ENCODE measurements at regions not wholly inside any gene's neighbourhood (a gene's known extent, or its start where the extent isn't known, plus 50 kb on each side); places are given as distances from the start of the nearest gene placed in this dataset.

- H3K4ac ChIP-seq (ENCODE audit: low read length), result no peak overlapping the region
- no peak overlapping the region for H3K23ac ChIP-seq (ENCODE audit: low read depth, low read length, poor library complexity)
- H2BK5ac ChIP-seq (ENCODE audit: low read length), result no peak overlapping the region
- H3K4me2 ChIP-seq (ENCODE audit: insufficient read depth, low read length, poor library complexity, severe bottlenecking), result no peak overlapping the region
- H3K9ac ChIP-seq (ENCODE audit: low read depth, low read length, poor library complexity), result no peak overlapping the region
- no peak overlapping the region for H3K4me3 ChIP-seq (ENCODE audit: low read length in 2 of 2)
- WGBS, 2 donors (ENCODE audit: extremely low coverage in 2 of 2, insufficient read length in 2 of 2, insufficient replicate concordance in 1 of 2), result no CpG with 5 or more reads among the region's 2 CpGs
- no peaks in the 10 kb centered on the region for H3K9me3 ChIP-seq (replicated peaks in 1 of 2; ENCODE audit: control insufficient read depth in 2 of 2, insufficient read depth in 1 of 2, low read depth in 1 of 2, low read length in 2 of 2)
- no peak overlapping the region for H2AK5ac ChIP-seq (ENCODE audit: low read depth, low read length)
- no peak overlapping the region for H2BK15ac ChIP-seq (ENCODE audit: low read length)
- DNase-seq (ENCODE audit: low spot score), result no peak
- no peaks in the 10 kb centered on the region for H3K4me1 ChIP-seq (ENCODE audit: control insufficient read depth in 2 of 2, insufficient read depth in 1 of 2, low read depth in 1 of 2, low read length in 2 of 2)
- no peak overlapping the region for H3K18ac ChIP-seq (ENCODE audit: low read length)
- H4K91ac ChIP-seq (ENCODE audit: low read depth, low read length, poor library complexity), result no peak overlapping the region
- no peak overlapping the region for H3K27ac ChIP-seq (replicated peaks; ENCODE audit: low read length)
- no peak overlapping the region for H3K14ac ChIP-seq (ENCODE audit: low read length)
- H3K36me3 ChIP-seq (replicated peaks in 1 of 2; ENCODE audit: control insufficient read depth in 2 of 2, insufficient read depth in 2 of 2, low read length in 2 of 2), result no peaks in the 10 kb centered on the region
- H2BK120ac ChIP-seq (ENCODE audit: low read depth, low read length), result no peak overlapping the region
- H4K8ac ChIP-seq (ENCODE audit: low read depth, low read length), result no peak overlapping the region
- H2AFZ ChIP-seq (ENCODE audit: low read length), result no peak overlapping the region
- H3K79me1 ChIP-seq (ENCODE audit: low read depth, low read length), result no peaks in the 10 kb centered on the region
- H2BK12ac ChIP-seq (ENCODE audit: low read length), result no peak overlapping the region
- no peaks in the 10 kb centered on the region for H3K27me3 ChIP-seq (ENCODE audit: control insufficient read depth in 3 of 3, insufficient read depth in 3 of 3, low read depth in 1 of 3, low read length in 3 of 3)
Observed at GRCh38 chr1:55694310-55694801, 479.2 kb upstream of the USP24 start.

GRCh38 chr1:55692726-55693125 lies 477.6 kb upstream of the USP24 start:
- Histone ChIP-seq H3K4me2 (ENCODE audit: insufficient read depth, low read length, poor library complexity, severe bottlenecking) (no peak overlapping the region), H3K4ac (ENCODE audit: low read length) (no peak overlapping the region), H4K91ac (ENCODE audit: low read depth, low read length, poor library complexity) (no peak overlapping the region), H3K27me3 (ENCODE audit: control insufficient read depth in 3 of 3, insufficient read depth in 3 of 3, low read depth in 1 of 3, low read length in 3 of 3) (no peaks in the 10 kb centered on the region), H3K9ac (ENCODE audit: low read depth, low read length, poor library complexity) (no peak overlapping the region), H3K18ac (ENCODE audit: low read length) (no peak overlapping the region), H3K14ac (ENCODE audit: low read length) (no peak overlapping the region), H3K36me3 (replicated peaks in 1 of 2; ENCODE audit: control insufficient read depth in 2 of 2, insufficient read depth in 2 of 2, low read length in 2 of 2) (no peaks in the 10 kb centered on the region), H3K27ac (replicated peaks; ENCODE audit: low read length) (no peak overlapping the region), H3K4me1 (ENCODE audit: control insufficient read depth in 2 of 2, insufficient read depth in 1 of 2, low read depth in 1 of 2, low read length in 2 of 2) (no peaks in the 10 kb centered on the region), H3K79me1 (ENCODE audit: low read depth, low read length) (no peaks in the 10 kb centered on the region), H3K23ac (ENCODE audit: low read depth, low read length, poor library complexity) (no peak overlapping the region), H2AFZ (ENCODE audit: low read length) (no peak overlapping the region), H2BK5ac (ENCODE audit: low read length) (no peak overlapping the region), H2AK5ac (ENCODE audit: low read depth, low read length) (no peak overlapping the region), H2BK15ac (ENCODE audit: low read length) (no peak overlapping the region), H2BK120ac (ENCODE audit: low read depth, low read length) (no peak overlapping the region), H3K4me3 (ENCODE audit: low read length in 2 of 2) (no peak overlapping the region), H4K8ac (ENCODE audit: low read depth, low read length) (no peak overlapping the region), H2BK12ac (ENCODE audit: low read length) (no peak overlapping the region), H3K9me3 (replicated peaks in 1 of 2; ENCODE audit: control insufficient read depth in 2 of 2, insufficient read depth in 1 of 2, low read depth in 1 of 2, low read length in 2 of 2) (no peaks in the 10 kb centered on the region)
- DNase-seq (ENCODE audit: low spot score), result no peak
- WGBS, 2 donors (ENCODE audit: extremely low coverage in 2 of 2, insufficient read length in 2 of 2, insufficient replicate concordance in 1 of 2), result no CpG with 5 or more reads among the region's 1 CpG

- Histone ChIP-seq H2BK5ac (ENCODE audit: low read length) (no peak overlapping the region), H3K4me2 (ENCODE audit: insufficient read depth, low read length, poor library complexity, severe bottlenecking) (no peak overlapping the region)
Observed at GRCh38 chr1:55690366-55690765, 475.2 kb upstream of the USP24 start.

GRCh38 chr1:55689800-55690199 lies 474.6 kb upstream of the USP24 start:
- Histone ChIP-seq H3K23ac (ENCODE audit: low read depth, low read length, poor library complexity) (no peak overlapping the region), H3K4ac (ENCODE audit: low read length) (no peak overlapping the region), H2BK5ac (ENCODE audit: low read length) (no peak overlapping the region), H3K4me2 (ENCODE audit: insufficient read depth, low read length, poor library complexity, severe bottlenecking) (no peak overlapping the region), H2BK12ac (ENCODE audit: low read length) (no peak overlapping the region), H3K36me3 (replicated peaks in 1 of 2; ENCODE audit: control insufficient read depth in 2 of 2, insufficient read depth in 2 of 2, low read length in 2 of 2) (no peaks in the 10 kb centered on the region), H2AK5ac (ENCODE audit: low read depth, low read length) (no peak overlapping the region), H3K4me3 (ENCODE audit: low read length in 2 of 2) (no peak overlapping the region), H3K4me1 (ENCODE audit: control insufficient read depth in 2 of 2, insufficient read depth in 1 of 2, low read depth in 1 of 2, low read length in 2 of 2) (peaks cover 0 to 7% of the 10 kb centered on the region in 2 donors), H3K18ac (ENCODE audit: low read length) (no peak overlapping the region), H3K9me3 (replicated peaks in 1 of 2; ENCODE audit: control insufficient read depth in 2 of 2, insufficient read depth in 1 of 2, low read depth in 1 of 2, low read length in 2 of 2) (no peaks in the 10 kb centered on the region), H3K14ac (ENCODE audit: low read length) (no peak overlapping the region), H2BK15ac (ENCODE audit: low read length) (no peak overlapping the region), H3K9ac (ENCODE audit: low read depth, low read length, poor library complexity) (no peak overlapping the region), H2AFZ (ENCODE audit: low read length) (no peak overlapping the region), H4K91ac (ENCODE audit: low read depth, low read length, poor library complexity) (no peak overlapping the region), H4K8ac (ENCODE audit: low read depth, low read length) (no peak overlapping the region), H3K27ac (replicated peaks; ENCODE audit: low read length) (no peak overlapping the region), H3K27me3 (ENCODE audit: control insufficient read depth in 3 of 3, insufficient read depth in 3 of 3, low read depth in 1 of 3, low read length in 3 of 3) (no peaks in the 10 kb centered on the region), H3K79me1 (ENCODE audit: low read depth, low read length) (no peaks in the 10 kb centered on the region), H2BK120ac (ENCODE audit: low read depth, low read length) (no peak overlapping the region)
- no CpG with 5 or more reads among the region's 3 CpGs for WGBS, 2 donors (ENCODE audit: extremely low coverage in 2 of 2, insufficient read length in 2 of 2, insufficient replicate concordance in 1 of 2)
- no peak for DNase-seq (ENCODE audit: low spot score)

More at GRCh38 chr1:55690366-55690765, 475.2 kb upstream of the USP24 start:
- no peaks in the 10 kb centered on the region for H3K27me3 ChIP-seq (ENCODE audit: control insufficient read depth in 3 of 3, insufficient read depth in 3 of 3, low read depth in 1 of 3, low read length in 3 of 3)
- peaks cover 0 to 7% of the 10 kb centered on the region in 2 donors for H3K4me1 ChIP-seq (ENCODE audit: control insufficient read depth in 2 of 2, insufficient read depth in 1 of 2, low read depth in 1 of 2, low read length in 2 of 2)
- H3K9ac ChIP-seq (ENCODE audit: low read depth, low read length, poor library complexity), result no peak overlapping the region
- no peaks in the 10 kb centered on the region for H3K9me3 ChIP-seq (replicated peaks in 1 of 2; ENCODE audit: control insufficient read depth in 2 of 2, insufficient read depth in 1 of 2, low read depth in 1 of 2, low read length in 2 of 2)
- H3K27ac ChIP-seq (replicated peaks; ENCODE audit: low read length), result no peak overlapping the region
- H3K14ac ChIP-seq (ENCODE audit: low read length), result no peak overlapping the region
- H3K18ac ChIP-seq (ENCODE audit: low read length), result no peak overlapping the region
- H3K23ac ChIP-seq (ENCODE audit: low read depth, low read length, poor library complexity), result no peak overlapping the region
- no peak overlapping the region for H4K91ac ChIP-seq (ENCODE audit: low read depth, low read length, poor library complexity)
- H3K36me3 ChIP-seq (replicated peaks in 1 of 2; ENCODE audit: control insufficient read depth in 2 of 2, insufficient read depth in 2 of 2, low read length in 2 of 2), result no peaks in the 10 kb centered on the region
- H3K79me1 ChIP-seq (ENCODE audit: low read depth, low read length), result no peaks in the 10 kb centered on the region
- H3K4ac ChIP-seq (ENCODE audit: low read length), result no peak overlapping the region
- no peak for DNase-seq (ENCODE audit: low spot score)
- H4K8ac ChIP-seq (ENCODE audit: low read depth, low read length), result no peak overlapping the region
- no peak overlapping the region for H2AFZ ChIP-seq (ENCODE audit: low read length)
- no peak overlapping the region for H2BK15ac ChIP-seq (ENCODE audit: low read length)
- H2AK5ac ChIP-seq (ENCODE audit: low read depth, low read length), result no peak overlapping the region
- H2BK120ac ChIP-seq (ENCODE audit: low read depth, low read length), result no peak overlapping the region
- no peak overlapping the region for H3K4me3 ChIP-seq (ENCODE audit: low read length in 2 of 2)
- no peak overlapping the region for H2BK12ac ChIP-seq (ENCODE audit: low read length)
- WGBS, 2 donors (ENCODE audit: extremely low coverage in 2 of 2, insufficient read length in 2 of 2, insufficient replicate concordance in 1 of 2), result no CpG with 5 or more reads among the region's 4 CpGs

All from neuronal stem cell (in vitro differentiated cells).